Uterus (tissue), 2 donors: ENCODE measurements at regions not wholly inside any gene's neighbourhood (a gene's known extent, or its start where the extent isn't known, plus 50 kb on each side); places are given as distances from the start of the nearest gene placed in this dataset.

Source experiments
- CTCF ChIP-seq, 4 experiments: fragments of 200-600 bp in 2 of 4; fragments of 450-650 bp in 2 of 4; sonication (generic) in 2 of 4; IDR thresholded peaks; one replicate each; pipeline ENCODE4 v1.5.1; 2016 to 2019; ENCODE audit warnings: antibody characterized with exemption in 4 of 4, mild to moderate bottlenecking in 2 of 4, moderate library complexity in 1 of 4
- POLR2A ChIP-seq, 2 donors: fragments of 450-650 bp; IDR thresholded peaks; one replicate each; pipeline ENCODE4 v1.6.1; 2016; ENCODE audit warnings: antibody characterized with exemption in 2 of 2, mild to moderate bottlenecking in 1 of 2, moderate library complexity in 1 of 2

- TF ChIP-seq POLR2A (IDR thresholded peaks at IDR 0.05) (no peak), CTCF (IDR thresholded peaks at IDR 0.05) (no peak)
Observed at GRCh38 chr13:31043957-31044356, 111.5 kb downstream of the TEX26 start.
